ENCODE measurements at regions not wholly inside any gene's neighbourhood (a gene's known extent, or its start where the extent isn't known, plus 50 kb on each side); places are given as distances from the start of the nearest gene placed in this dataset.

- no peaks in the 10 kb centered on the region for H3K36me3 ChIP-seq (replicated peaks in 1 of 2; ENCODE audit: control insufficient read depth in 1 of 2, insufficient read depth in 2 of 2, low read length in 1 of 2)
- no peaks in the 10 kb centered on the region for H3K9me3 ChIP-seq
- H4K20me1 ChIP-seq (ENCODE audit: insufficient read depth), result no peaks in the 10 kb centered on the region
- no peaks in the 10 kb centered on the region for H3K79me2 ChIP-seq (ENCODE audit: insufficient read depth)
- H3K4me2 ChIP-seq, result no peak overlapping the region
- H3K9me2 ChIP-seq, result no peaks in the 10 kb centered on the region
- no peak overlapping the region for H3K9ac ChIP-seq
- WGBS (ENCODE audit: low lambda C conversion rate), result 23% methylated on average over 9 of the region's 9 CpGs
- no peaks in the 10 kb centered on the region for H3K27me3 ChIP-seq (ENCODE audit: insufficient read depth)
- H3K4me3 ChIP-seq (ENCODE audit: low read depth in 2 of 2, low read length in 1 of 2), result no peak overlapping the region
- H3K4me1 ChIP-seq (ENCODE audit: control insufficient read depth in 1 of 2, insufficient read depth in 2 of 2, low read depth in 1 of 2, low read length in 1 of 2), result peaks cover 0 to 2% of the 10 kb centered on the region in 2 experiments; a peak in 1 of 4 replicates
- no peaks in the 10 kb centered on the region for H3F3A ChIP-seq (replicated peaks; ENCODE audit: insufficient read depth)
- ChIA-PET POLR2A (no interaction called here), CTCF (no interaction called here)
- DNase-seq, result no peak
- H2AFZ ChIP-seq (ENCODE audit: low read depth), result no peak overlapping the region
- TF ChIP-seq RFX5 (IDR thresholded peaks at IDR 0.05; ENCODE audit: low read length) (no peak), SIN3A (IDR thresholded peaks at IDR 0.05; ENCODE audit: borderline replicate concordance, low read depth, low read length) (no peak), TCF12 (IDR thresholded peaks at IDR 0.05) (no peak), SMC3 (IDR thresholded peaks at IDR 0.05; ENCODE audit: low read depth, low read length) (no peak)
- TF ChIP-seq, protein P1, sequence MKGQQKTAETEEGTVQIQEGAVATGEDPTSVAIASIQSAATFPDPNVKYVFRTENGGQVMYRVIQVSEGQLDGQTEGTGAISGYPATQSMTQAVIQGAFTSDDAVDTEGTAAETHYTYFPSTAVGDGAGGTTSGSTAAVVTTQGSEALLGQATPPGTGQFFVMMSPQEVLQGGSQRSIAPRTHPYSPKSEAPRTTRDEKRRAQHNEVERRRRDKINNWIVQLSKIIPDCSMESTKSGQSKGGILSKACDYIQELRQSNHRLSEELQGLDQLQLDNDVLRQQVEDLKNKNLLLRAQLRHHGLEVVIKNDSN (IDR thresholded peaks at IDR 0.05; ENCODE audit: borderline replicate concordance, low read depth), result no peak
- no peak overlapping the region for H3K27ac ChIP-seq (ENCODE audit: low read depth in 2 of 2, low read length in 1 of 2)
These were observed 464.6 kb upstream of the HS6ST1 start for GRCh38 chr2:128783193-128783671.

- WGBS (ENCODE audit: low lambda C conversion rate), result 3% methylated on average over 3 of the region's 10 CpGs
- ChIA-PET POLR2A (no interaction called here), CTCF (interaction anchor here (0.6 kb wide), 1 partner anchor 616 kb away, joined by 3 read pairs; no protein-coding TSS in a partner anchor)
These were observed 465.2 kb upstream of the HS6ST1 start for GRCh38 chr2:128783896-128784295.

GRCh38 chr2:128784626-128785306 lies 466.1 kb upstream of the HS6ST1 start:
- Histone ChIP-seq H2AFZ (ENCODE audit: low read depth) (no peak overlapping the region), H4K20me1 (ENCODE audit: insufficient read depth) (no peaks in the 10 kb centered on the region), H3K27me3 (ENCODE audit: insufficient read depth) (no peaks in the 10 kb centered on the region), H3K4me3 (ENCODE audit: low read depth in 2 of 2, low read length in 1 of 2) (no peak overlapping the region), H3K4me1 (ENCODE audit: control insufficient read depth in 1 of 2, insufficient read depth in 2 of 2, low read depth in 1 of 2, low read length in 1 of 2) (peaks cover 0 to 1% of the 10 kb centered on the region in 2 experiments; a peak in 1 of 4 replicates), H3F3A (replicated peaks; ENCODE audit: insufficient read depth) (no peaks in the 10 kb centered on the region), H3K9ac (no peak overlapping the region), H3K9me3 (no peaks in the 10 kb centered on the region), H3K27ac (ENCODE audit: low read depth in 2 of 2, low read length in 1 of 2) (no peak overlapping the region), H3K4me2 (no peak overlapping the region), H3K9me2 (no peaks in the 10 kb centered on the region), H3K79me2 (ENCODE audit: insufficient read depth) (no peaks in the 10 kb centered on the region), H3K36me3 (replicated peaks in 1 of 2; ENCODE audit: control insufficient read depth in 1 of 2, insufficient read depth in 2 of 2, low read length in 1 of 2) (no peaks in the 10 kb centered on the region)
- ChIA-PET POLR2A (no interaction called here), CTCF (interaction anchor here (0.6 kb wide), 1 partner anchor 615 kb away, joined by 3 read pairs; no protein-coding TSS in a partner anchor)
- no peak for DNase-seq
- WGBS (ENCODE audit: low lambda C conversion rate), result 31% methylated on average over 9 of the region's 18 CpGs
- TF ChIP-seq EP300 (IDR thresholded peaks at IDR 0.05; ENCODE audit: borderline replicate concordance in 1 of 2, low read depth in 1 of 2, low read length in 1 of 2), result no peak
- TF ChIP-seq PBX3 (IDR thresholded peaks at IDR 0.05), result no peak
- TF ChIP-seq MEF2A (IDR thresholded peaks at IDR 0.05; ENCODE audit: borderline replicate concordance, low read depth), result no peak
- TF ChIP-seq, protein P2, sequence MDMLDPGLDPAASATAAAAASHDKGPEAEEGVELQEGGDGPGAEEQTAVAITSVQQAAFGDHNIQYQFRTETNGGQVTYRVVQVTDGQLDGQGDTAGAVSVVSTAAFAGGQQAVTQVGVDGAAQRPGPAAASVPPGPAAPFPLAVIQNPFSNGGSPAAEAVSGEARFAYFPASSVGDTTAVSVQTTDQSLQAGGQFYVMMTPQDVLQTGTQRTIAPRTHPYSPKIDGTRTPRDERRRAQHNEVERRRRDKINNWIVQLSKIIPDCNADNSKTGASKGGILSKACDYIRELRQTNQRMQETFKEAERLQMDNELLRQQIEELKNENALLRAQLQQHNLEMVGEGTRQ (IDR thresholded peaks at IDR 0.05; ENCODE audit: borderline replicate concordance, low read depth, low read length), result no peak
- TF ChIP-seq GABPA (IDR thresholded peaks at IDR 0.05; ENCODE audit: low read depth), result no peak
- no peak for TF ChIP-seq ZBTB33 (IDR thresholded peaks at IDR 0.05; ENCODE audit: borderline replicate concordance, low read depth)
- TF ChIP-seq FOXM1 (IDR thresholded peaks at IDR 0.05; ENCODE audit: low read depth), result no peak
- no peak for TF ChIP-seq CHD2 (IDR thresholded peaks at IDR 0.05; ENCODE audit: low read length, partially characterized antibody)

More at GRCh38 chr2:128783896-128784295, 465.2 kb upstream of the HS6ST1 start:
- Histone ChIP-seq H3K9ac (no peak overlapping the region), H4K20me1 (ENCODE audit: insufficient read depth) (no peaks in the 10 kb centered on the region), H3K27me3 (ENCODE audit: insufficient read depth) (no peaks in the 10 kb centered on the region), H3K27ac (ENCODE audit: low read depth in 2 of 2, low read length in 1 of 2) (no peak overlapping the region), H3K36me3 (replicated peaks in 1 of 2; ENCODE audit: control insufficient read depth in 1 of 2, insufficient read depth in 2 of 2, low read length in 1 of 2) (no peaks in the 10 kb centered on the region), H3K4me3 (ENCODE audit: low read depth in 2 of 2, low read length in 1 of 2) (no peak overlapping the region), H3K4me2 (no peak overlapping the region), H3K9me2 (no peaks in the 10 kb centered on the region), H3K4me1 (ENCODE audit: control insufficient read depth in 1 of 2, insufficient read depth in 2 of 2, low read depth in 1 of 2, low read length in 1 of 2) (peaks cover 0 to 2% of the 10 kb centered on the region in 2 experiments; a peak in 1 of 4 replicates), H2AFZ (ENCODE audit: low read depth) (no peak overlapping the region), H3K9me3 (no peaks in the 10 kb centered on the region), H3K79me2 (ENCODE audit: insufficient read depth) (no peaks in the 10 kb centered on the region), H3F3A (replicated peaks; ENCODE audit: insufficient read depth) (no peaks in the 10 kb centered on the region)
- TF ChIP-seq, protein P1 (IDR thresholded peaks at IDR 0.05; ENCODE audit: borderline replicate concordance, low read depth), result no peak
- TF ChIP-seq EZH2phosphoT487 (IDR thresholded peaks at IDR 0.05; ENCODE audit: borderline replicate concordance, low read depth), result no peak
- no peak for TF ChIP-seq EP300 (IDR thresholded peaks at IDR 0.05; ENCODE audit: borderline replicate concordance in 1 of 2, low read depth in 1 of 2, low read length in 1 of 2)
- no peak for TF ChIP-seq FOSL2 (IDR thresholded peaks at IDR 0.05; ENCODE audit: borderline replicate concordance, low read depth)
- TF ChIP-seq ELF1 (IDR thresholded peaks at IDR 0.05), result no peak
- no peak for DNase-seq

Measured in SK-N-SH (cell line).